ENCODE measurements at regions not wholly inside any gene's neighbourhood (a gene's known extent, or its start where the extent isn't known, plus 50 kb on each side); places are given as distances from the start of the nearest gene placed in this dataset.

GRCh38 chr6:94190030-94190429 lies 770.7 kb upstream of the EPHA7 start:
- no peaks in the 10 kb centered on the region for H3K36me3 ChIP-seq (ENCODE audit: insufficient read depth, low read length)
- no peak overlapping the region for H3K9ac ChIP-seq (ENCODE audit: low read length)
- no peaks in the 10 kb centered on the region for H3F3A ChIP-seq (ENCODE audit: insufficient read depth, low read length, poor library complexity, severe bottlenecking)
- no peak overlapping the region for H3K4me3 ChIP-seq (ENCODE audit: low read length)
- H3K27ac ChIP-seq (ENCODE audit: low read length), result no peak overlapping the region
- peak; percentile 85 for TF ChIP-seq EP300 (conservative IDR thresholded peaks at IDR 0.05; ENCODE audit: poor library complexity, severe bottlenecking)
- peak; percentile 54 for TF ChIP-seq POLR2AphosphoS5 (IDR thresholded peaks at IDR 0.05)
- no peak for TF ChIP-seq SMC3 (conservative IDR thresholded peaks at IDR 0.05; ENCODE audit: poor library complexity)
- no peak for TF ChIP-seq CTCF (IDR thresholded peaks at IDR 0.05; ENCODE audit: poor library complexity, severe bottlenecking)
- H4K20me1 ChIP-seq (ENCODE audit: insufficient read depth), result no peaks in the 10 kb centered on the region
- H3K4me2 ChIP-seq (ENCODE audit: low read length), result no peak overlapping the region
- H3K79me2 ChIP-seq (replicated peaks; ENCODE audit: insufficient read depth, low read length), result no peaks in the 10 kb centered on the region
- no peaks in the 10 kb centered on the region for H3K27me3 ChIP-seq (ENCODE audit: insufficient read depth, low read depth, low read length)
- H3K9me3 ChIP-seq (ENCODE audit: low read length), result no peaks in the 10 kb centered on the region
- H3K9me2 ChIP-seq (ENCODE audit: insufficient read depth, low read length), result no peaks in the 10 kb centered on the region
- H2AFZ ChIP-seq (ENCODE audit: low read depth, low read length), result no peak overlapping the region

- Histone ChIP-seq H3K79me2 (replicated peaks; ENCODE audit: insufficient read depth, low read length) (no peaks in the 10 kb centered on the region), H2AFZ (ENCODE audit: low read depth, low read length) (no peak overlapping the region), H3K4me2 (ENCODE audit: low read length) (no peak overlapping the region), H3F3A (ENCODE audit: insufficient read depth, low read length, poor library complexity, severe bottlenecking) (no peaks in the 10 kb centered on the region), H3K9me3 (ENCODE audit: low read length) (no peaks in the 10 kb centered on the region), H3K4me3 (ENCODE audit: low read length) (no peak overlapping the region), H3K36me3 (ENCODE audit: insufficient read depth, low read length) (no peaks in the 10 kb centered on the region), H3K9ac (ENCODE audit: low read length) (no peak overlapping the region), H4K20me1 (ENCODE audit: insufficient read depth) (no peaks in the 10 kb centered on the region), H3K9me2 (ENCODE audit: insufficient read depth, low read length) (no peaks in the 10 kb centered on the region), H3K27ac (ENCODE audit: low read length) (no peak overlapping the region), H3K27me3 (ENCODE audit: insufficient read depth, low read depth, low read length) (no peaks in the 10 kb centered on the region)
- TF ChIP-seq SMC3 (conservative IDR thresholded peaks at IDR 0.05; ENCODE audit: poor library complexity) (no peak), RAD21 (conservative IDR thresholded peaks at IDR 0.05) (no peak), TAF1 (IDR thresholded peaks at IDR 0.05; ENCODE audit: low read depth) (no peak), EP300 (conservative IDR thresholded peaks at IDR 0.05; ENCODE audit: poor library complexity, severe bottlenecking) (no peak), CTCF (IDR thresholded peaks at IDR 0.05; ENCODE audit: poor library complexity, severe bottlenecking) (no peak), MXI1 (conservative IDR thresholded peaks at IDR 0.05; ENCODE audit: poor library complexity, severe bottlenecking) (no peak), REST (IDR thresholded peaks at IDR 0.05; ENCODE audit: borderline replicate concordance) (no peak), POLR2AphosphoS5 (IDR thresholded peaks at IDR 0.05) (no peak), EZH2 (IDR thresholded peaks at IDR 0.05; ENCODE audit: borderline replicate concordance, insufficient read depth, low read length, poor library complexity, severe bottlenecking) (no peak)
Observed at GRCh38 chr6:94184666-94185464, 765.5 kb upstream of the EPHA7 start.

Measured in neural cell (in vitro differentiated cells).